Nephron progenitor cell (in vitro differentiated cells): ENCODE measurements at regions not wholly inside any gene's neighbourhood (a gene's known extent, or its start where the extent isn't known, plus 50 kb on each side); places are given as distances from the start of the nearest gene placed in this dataset.

Source experiments
- DNase-seq: peaks from one replicate; pipeline ENCODE4 v3.0.0; 2021
- H3K27ac Mint-ChIP-seq: 2 replicates; pipeline ENCODE4 v1.8.0; 2021; ENCODE audit warnings: mild to moderate bottlenecking, moderate library complexity, mixed read lengths
- H3K27me3 Mint-ChIP-seq: 2 replicates; pipeline ENCODE4 v1.8.0; 2021; ENCODE audit warnings: mild to moderate bottlenecking, low read depth, mixed read lengths; ENCODE audit not compliant: poor library complexity
- H3K36me3 Mint-ChIP-seq: 2 replicates; pipeline ENCODE4 v1.8.0; 2021; ENCODE audit warnings: low read depth, mixed read lengths
- H3K4me1 Mint-ChIP-seq: 2 replicates; pipeline ENCODE4 v1.8.0; 2021; ENCODE audit warnings: mixed read lengths
- H3K4me3 Mint-ChIP-seq: 2 replicates; pipeline ENCODE4 v1.8.0; 2021; ENCODE audit warnings: mild to moderate bottlenecking, moderate library complexity, mixed read lengths
- H3K9me3 Mint-ChIP-seq: 2 replicates; pipeline ENCODE4 v1.8.0; 2021; ENCODE audit warnings: mild to moderate bottlenecking, moderate library complexity, mixed read lengths
- TF ChIP-seq, protein P1 (sequence below): fragments of 200-600 bp; sonication (generic); IDR thresholded peaks from 2 replicates; pipeline ENCODE4 v1.5.0; 2021; ENCODE audit warnings: antibody characterized with exemption

DNA sequence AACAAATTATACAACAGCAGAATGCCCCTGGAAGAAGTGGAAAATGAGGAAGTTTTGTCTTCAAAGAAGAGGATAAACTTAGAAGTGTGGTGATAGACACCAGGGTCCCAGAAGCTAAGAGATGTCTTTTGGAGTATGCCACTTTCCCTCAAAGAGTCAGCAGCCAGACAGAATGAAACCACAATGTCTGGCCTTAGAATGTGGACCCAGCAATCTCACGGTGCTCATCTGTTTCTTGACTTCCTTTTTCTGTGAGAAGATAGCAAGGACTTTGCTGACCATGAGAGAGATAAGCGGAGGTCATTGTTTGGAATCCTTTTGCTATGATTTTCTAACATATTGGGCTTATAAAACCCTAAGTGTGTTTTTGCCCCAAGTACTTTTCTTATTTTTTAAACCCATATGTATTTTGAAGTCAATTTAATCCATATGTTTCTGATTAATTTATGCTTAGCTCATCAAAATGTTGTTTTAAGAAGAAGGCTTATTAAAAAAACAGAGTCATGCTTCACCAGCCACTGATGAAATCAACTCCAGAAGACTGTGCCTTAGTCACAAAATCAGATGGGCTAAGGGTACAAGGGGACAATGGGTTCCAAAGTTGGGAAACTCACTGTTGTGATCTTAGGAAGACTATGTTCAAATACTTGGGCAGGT is 451.2 kb upstream of the JAG1 start:
- Mint-ChIP-seq H3K27me3 (peaks cover 4% of the 10 kb centered on the region), H3K9me3 (no peaks in the 10 kb centered on the region), H3K27ac (no peak overlapping the region), H3K4me1 (peaks cover 9% of the 10 kb centered on the region), H3K4me3 (no peak overlapping the region), H3K36me3 (peaks cover 5% of the 10 kb centered on the region)
- TF ChIP-seq, protein P1, sequence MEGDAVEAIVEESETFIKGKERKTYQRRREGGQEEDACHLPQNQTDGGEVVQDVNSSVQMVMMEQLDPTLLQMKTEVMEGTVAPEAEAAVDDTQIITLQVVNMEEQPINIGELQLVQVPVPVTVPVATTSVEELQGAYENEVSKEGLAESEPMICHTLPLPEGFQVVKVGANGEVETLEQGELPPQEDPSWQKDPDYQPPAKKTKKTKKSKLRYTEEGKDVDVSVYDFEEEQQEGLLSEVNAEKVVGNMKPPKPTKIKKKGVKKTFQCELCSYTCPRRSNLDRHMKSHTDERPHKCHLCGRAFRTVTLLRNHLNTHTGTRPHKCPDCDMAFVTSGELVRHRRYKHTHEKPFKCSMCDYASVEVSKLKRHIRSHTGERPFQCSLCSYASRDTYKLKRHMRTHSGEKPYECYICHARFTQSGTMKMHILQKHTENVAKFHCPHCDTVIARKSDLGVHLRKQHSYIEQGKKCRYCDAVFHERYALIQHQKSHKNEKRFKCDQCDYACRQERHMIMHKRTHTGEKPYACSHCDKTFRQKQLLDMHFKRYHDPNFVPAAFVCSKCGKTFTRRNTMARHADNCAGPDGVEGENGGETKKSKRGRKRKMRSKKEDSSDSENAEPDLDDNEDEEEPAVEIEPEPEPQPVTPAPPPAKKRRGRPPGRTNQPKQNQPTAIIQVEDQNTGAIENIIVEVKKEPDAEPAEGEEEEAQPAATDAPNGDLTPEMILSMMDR: no peak
- no peak for DNase-seq

DNA sequence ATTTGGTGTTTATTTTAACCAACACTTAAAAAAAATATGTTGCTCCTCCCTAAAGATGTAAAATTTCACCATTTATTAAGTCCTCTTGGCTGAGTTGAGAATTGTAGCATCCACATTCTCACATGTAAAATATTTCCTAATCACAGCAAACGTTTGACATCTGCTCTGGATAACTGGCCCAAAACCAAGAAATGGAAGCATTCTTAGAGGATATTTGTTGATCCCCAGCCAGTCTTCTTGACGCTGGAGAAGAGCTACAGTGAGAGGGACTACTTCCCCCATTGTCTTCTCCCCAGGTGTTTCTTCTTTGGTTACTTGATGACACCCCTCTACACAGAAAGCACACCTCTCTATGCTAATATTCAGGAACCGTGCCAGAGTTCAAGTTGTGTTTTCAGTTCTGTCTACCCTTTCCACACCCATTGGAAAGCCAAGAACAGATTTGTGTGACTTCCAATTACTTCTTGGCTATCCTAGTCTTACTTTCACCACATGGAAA is 454.5 kb upstream of the JAG1 start:
- H3K9me3 Mint-ChIP-seq: no peaks in the 10 kb centered on the region
- DNase-seq: no peak
- H3K36me3 Mint-ChIP-seq: peaks cover 5% of the 10 kb centered on the region
- peaks cover 4% of the 10 kb centered on the region for H3K27me3 Mint-ChIP-seq
- H3K27ac Mint-ChIP-seq: no peak overlapping the region
- H3K4me3 Mint-ChIP-seq: no peak overlapping the region
- TF ChIP-seq, protein P1: no peak
- peaks cover 9% of the 10 kb centered on the region for H3K4me1 Mint-ChIP-seq

DNA sequence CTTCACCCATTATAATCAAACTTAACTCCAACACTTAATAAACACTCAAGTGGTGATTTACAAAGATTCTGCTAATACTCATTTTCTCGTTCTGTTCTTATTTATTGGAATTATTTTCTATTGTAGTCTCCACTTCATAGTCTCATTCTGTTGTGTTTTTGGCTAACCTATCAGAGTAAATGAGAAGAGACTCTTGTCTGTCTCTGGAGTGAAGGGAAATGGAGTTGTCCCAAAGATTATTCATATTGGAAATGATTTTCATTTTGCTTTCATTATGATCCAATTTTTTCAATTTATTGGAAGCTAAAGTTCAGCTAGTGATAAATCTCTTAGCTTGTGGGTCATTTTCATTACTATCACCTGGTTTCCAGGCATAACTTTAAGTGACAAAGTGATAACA is 454.9 kb upstream of the JAG1 start:
- TF ChIP-seq, protein P1: no peak
- no peak overlapping the region for H3K4me3 Mint-ChIP-seq
- no peak overlapping the region for H3K27ac Mint-ChIP-seq
- H3K9me3 Mint-ChIP-seq: no peaks in the 10 kb centered on the region
- peaks cover 4% of the 10 kb centered on the region for H3K27me3 Mint-ChIP-seq
- peaks cover under 1% of the 10 kb centered on the region for H3K36me3 Mint-ChIP-seq
- H3K4me1 Mint-ChIP-seq: peaks cover 9% of the 10 kb centered on the region
- DNase-seq: no peak

DNA sequence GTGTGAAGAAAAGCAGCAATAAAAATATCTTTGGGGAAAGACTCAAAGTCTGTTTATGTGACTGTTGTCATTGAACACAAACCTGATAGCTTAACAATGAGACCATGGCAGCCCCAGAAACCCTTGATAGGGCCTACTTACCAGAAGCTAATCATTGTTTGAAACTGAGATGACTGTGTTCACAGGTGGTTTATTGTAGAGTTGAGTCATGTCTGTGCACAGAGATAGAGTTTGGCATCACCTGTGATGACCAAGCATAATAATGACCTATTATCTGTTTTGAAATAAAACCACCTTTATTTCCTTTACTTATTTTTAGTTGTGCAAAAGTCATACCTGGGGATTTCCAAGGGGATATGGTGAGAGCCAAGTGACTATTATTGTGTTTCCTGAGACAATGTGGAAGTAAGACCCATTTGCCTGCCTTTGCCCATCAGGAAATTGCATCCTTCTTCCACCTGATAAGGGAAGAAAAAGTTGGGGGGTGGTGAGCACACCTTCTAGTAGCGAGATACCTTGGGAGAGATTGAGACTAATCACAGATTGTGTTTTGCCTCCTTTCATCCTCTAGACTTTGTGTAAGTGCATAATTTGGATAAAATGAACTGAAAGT is 456.9 kb upstream of the JAG1 start:
- Mint-ChIP-seq H3K27ac (no peak overlapping the region), H3K27me3 (peaks cover 7% of the 10 kb centered on the region), H3K4me3 (no peak overlapping the region), H3K9me3 (no peaks in the 10 kb centered on the region), H3K36me3 (no peaks in the 10 kb centered on the region), H3K4me1 (no peaks in the 10 kb centered on the region)
- TF ChIP-seq, protein P1: no peak
- no peak for DNase-seq

DNA sequence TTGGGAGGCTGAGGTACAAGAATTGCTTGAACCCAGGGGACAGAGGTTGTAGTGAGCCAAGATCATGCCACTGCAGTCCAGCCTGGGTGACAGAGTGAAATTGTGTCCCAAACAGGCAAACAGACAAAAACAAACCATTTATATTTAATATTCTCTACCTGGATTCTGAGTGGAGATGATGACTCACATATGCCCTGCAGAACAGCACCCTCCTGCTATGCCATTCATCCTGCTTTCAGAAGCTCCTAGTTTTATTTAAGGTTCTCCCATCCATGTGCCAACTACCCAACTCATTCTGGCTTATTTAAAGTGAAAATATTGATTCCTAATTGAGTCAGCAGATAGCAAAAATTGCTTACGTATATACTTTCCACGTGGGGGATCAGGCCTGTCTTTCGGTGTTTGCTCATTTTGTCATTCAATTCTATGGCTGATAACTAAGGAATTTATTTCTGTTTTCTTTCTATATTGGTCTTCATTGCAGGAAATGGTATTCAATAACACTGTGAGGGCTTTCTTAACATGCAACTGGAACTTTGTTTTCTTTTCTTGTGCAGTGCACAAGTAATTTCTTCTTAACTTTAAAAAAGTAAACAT is 459.1 kb upstream of the JAG1 start:
- Mint-ChIP-seq H3K9me3 (no peaks in the 10 kb centered on the region), H3K4me3 (no peak overlapping the region), H3K27me3 (peaks cover 7% of the 10 kb centered on the region), H3K36me3 (no peaks in the 10 kb centered on the region), H3K27ac (no peak overlapping the region), H3K4me1 (peaks cover 9% of the 10 kb centered on the region)
- no peak for DNase-seq
- TF ChIP-seq, protein P1: no peak
